IMR-90 (cell line): ENCODE measurements at regions not wholly inside any gene's neighbourhood (a gene's known extent, or its start where the extent isn't known, plus 50 kb on each side); places are given as distances from the start of the nearest gene placed in this dataset.

Experiments
- ATAC-seq: fragments of 200-7000 bp; cut with Tn5 transposase; 2 replicates; pipeline ENCODE4 v1.9.1; 2020; ENCODE audit warnings: low read depth, mild to moderate bottlenecking, moderate library complexity
- BruUV-seq: library from RNA; stranded (reverse); fragments of 400-500 nt; replicated peaks from 2 replicates; lab custom pipeline; 2021; lab: Mats Ljungman, UMichigan
- CTCF ChIA-PET: fragments of 300-600 bp; formaldehyde crosslinking; extraction: SDS; loops from one replicate; lab custom pipeline; 2021; ENCODE audit warnings: antibody characterized with exemption; lab: Yijun Ruan, JAX
- POLR2A ChIA-PET: fragments of 300-600 bp; sonication (Branson Sonifier 250); formaldehyde crosslinking; loops from one replicate; lab custom pipeline; 2022; ENCODE audit warnings: antibody characterized with exemption; ENCODE audit not compliant: unreplicated experiment; lab: Charles Lee
- DNase-seq: peaks from one replicate; pipeline ENCODE4 v3.0.0; 2013
- H2AFZ ChIP-seq: replicated peaks from 2 replicates; pipeline ENCODE3; 2013; ENCODE audit warnings: low read length, mild to moderate bottlenecking; ENCODE audit not compliant: poor library complexity
- H2AK5ac ChIP-seq: 2 replicates; pipeline ENCODE4 v1.6.1; 2013; ENCODE audit warnings: low read depth, low read length, inconsistent platforms
- H2AK9ac ChIP-seq: replicated peaks from 2 replicates; pipeline ENCODE3; 2013; ENCODE audit warnings: mild to moderate bottlenecking, low read depth, low read length, moderate library complexity; ENCODE audit not compliant: poor library complexity
- H2BK120ac ChIP-seq: 2 replicates; pipeline ENCODE4 v1.6.1; 2013; ENCODE audit warnings: low read depth, low read length, inconsistent platforms
- H2BK15ac ChIP-seq: 3 replicates; pipeline ENCODE4 v1.6.1; 2013; ENCODE audit warnings: low read depth, low read length, inconsistent platforms
- H2BK20ac ChIP-seq: 2 replicates; pipeline ENCODE4 v1.6.1; 2013; ENCODE audit warnings: low read depth, mild to moderate bottlenecking, inconsistent platforms, low read length, moderate library complexity
- H2BK5ac ChIP-seq: 2 replicates; pipeline ENCODE4 v1.6.1; 2013; ENCODE audit warnings: mild to moderate bottlenecking, low read depth, low read length, inconsistent platforms; ENCODE audit not compliant: poor library complexity, severe bottlenecking
- H3K14ac ChIP-seq: replicated peaks from 2 replicates; pipeline ENCODE4 v1.6.1; 2013; ENCODE audit warnings: low read depth, low read length, inconsistent platforms
- H3K18ac ChIP-seq: 2 replicates; pipeline ENCODE4 v1.6.1; 2013; ENCODE audit warnings: low read depth, low read length, control low read depth
- H3K23ac ChIP-seq: 2 replicates; pipeline ENCODE4 v1.6.1; 2013; ENCODE audit warnings: low read depth, low read length, inconsistent platforms
- H3K27ac ChIP-seq: 2 replicates; pipeline ENCODE4 v1.5.1; 2013; ENCODE audit warnings: mild to moderate bottlenecking, control low read depth, low read length; ENCODE audit not compliant: insufficient read depth
- H3K27me3 ChIP-seq: 2 replicates; pipeline ENCODE4 v1.6.1; 2013; ENCODE audit warnings: low read length; ENCODE audit not compliant: control insufficient read depth, insufficient read depth
- H3K36me3 ChIP-seq: 2 replicates; pipeline ENCODE4 v1.6.1; 2013; ENCODE audit warnings: low read length, mixed read lengths; ENCODE audit not compliant: control insufficient read depth, insufficient read depth
- H3K4ac ChIP-seq: 2 replicates; pipeline ENCODE4 v1.6.1; 2013; ENCODE audit warnings: low read depth, low read length, inconsistent platforms
- H3K4me1 ChIP-seq: 2 replicates; pipeline ENCODE4 v1.6.1; 2013; ENCODE audit warnings: low read length, mixed read lengths; ENCODE audit not compliant: control insufficient read depth, insufficient read depth
- H3K4me2 ChIP-seq: 2 replicates; pipeline ENCODE4 v1.6.1; 2013; ENCODE audit warnings: low read depth, mild to moderate bottlenecking, control low read depth, low read length, moderate library complexity
- H3K4me3 ChIP-seq: 2 replicates; pipeline ENCODE4 v1.5.1; 2013; ENCODE audit warnings: low read depth, mild to moderate bottlenecking, control low read depth, low read length, moderate library complexity; ENCODE audit not compliant: insufficient read depth
- H3K56ac ChIP-seq: 2 replicates; pipeline ENCODE4 v1.6.1; 2013; ENCODE audit warnings: low read length, inconsistent platforms; ENCODE audit not compliant: insufficient read depth; ENCODE audit errors: extremely low read depth
- H3K79me1 ChIP-seq, 2 experiments: 2 replicates each; pipeline ENCODE4 v1.6.1; 2013; ENCODE audit warnings: low read length in 2 of 2, inconsistent platforms in 1 of 2, low read depth in 1 of 2
- H3K9ac ChIP-seq: 2 replicates; pipeline ENCODE4 v1.6.1; 2013; ENCODE audit warnings: low read depth, low read length, control low read depth
- H3K9me1 ChIP-seq: 2 replicates; pipeline ENCODE4 v1.6.1; 2013; ENCODE audit warnings: low read length, inconsistent platforms; ENCODE audit not compliant: insufficient read depth
- H3K9me3 ChIP-seq: 2 replicates; pipeline ENCODE4 v1.6.1; 2013; ENCODE audit warnings: low read length; ENCODE audit not compliant: control insufficient read depth, insufficient read depth
- H4K20me1 ChIP-seq: 2 replicates; pipeline ENCODE4 v1.6.1; 2013; ENCODE audit warnings: low read length, inconsistent platforms; ENCODE audit not compliant: insufficient read depth
- H4K5ac ChIP-seq: 2 replicates; pipeline ENCODE4 v1.6.1; 2013; ENCODE audit warnings: mild to moderate bottlenecking, low read depth, low read length, control low read depth
- H4K8ac ChIP-seq, 2 experiments: 2 replicates each; pipeline ENCODE4 v1.6.1; 2013; ENCODE audit warnings: low read depth in 2 of 2, low read length in 2 of 2, control low read depth in 1 of 2, inconsistent platforms in 1 of 2
- H4K91ac ChIP-seq: 2 replicates; pipeline ENCODE4 v1.6.1; 2013; ENCODE audit warnings: low read depth, low read length, inconsistent platforms; ENCODE audit not compliant: insufficient read depth
- BHLHE40 ChIP-seq: fragments of 150-350 bp; IDR thresholded peaks from 2 replicates; pipeline ENCODE4 v1.6.1; 2016; ENCODE audit warnings: mild to moderate bottlenecking, low read depth, low read length
- CEBPB ChIP-seq: IDR thresholded peaks from 2 replicates; pipeline ENCODE4 v1.6.1; 2012; ENCODE audit warnings: low read depth, low read length, improper control_type of control experiment
- CHD1 ChIP-seq: IDR thresholded peaks from 2 replicates; pipeline ENCODE4 v1.6.1; 2012; ENCODE audit warnings: low read depth, low read length, improper control_type of control experiment
- FOS ChIP-seq: fragments of 150-350 bp; IDR thresholded peaks from 2 replicates; pipeline ENCODE4 v1.6.1; 2016; ENCODE audit warnings: low read depth, low read length
- MAFK ChIP-seq: IDR thresholded peaks from 2 replicates; pipeline ENCODE4 v1.6.1; 2012; ENCODE audit warnings: low read depth, low read length, improper control_type of control experiment
- MAZ ChIP-seq: IDR thresholded peaks from 2 replicates; pipeline ENCODE4 v1.6.1; 2012; ENCODE audit warnings: low read depth, mild to moderate bottlenecking, low read length, improper control_type of control experiment, moderate library complexity, borderline replicate concordance
- MXI1 ChIP-seq: IDR thresholded peaks from 2 replicates; pipeline ENCODE4 v1.6.1; 2012; ENCODE audit warnings: low read depth, mild to moderate bottlenecking, low read length, moderate library complexity, borderline replicate concordance
- NFE2L2 ChIP-seq: fragments of 150-350 bp; IDR thresholded peaks from 2 replicates; pipeline ENCODE4 v1.6.1; 2016; ENCODE audit warnings: low read depth, mild to moderate bottlenecking, low read length
- POLR2A ChIP-seq: IDR thresholded peaks from 2 replicates; pipeline ENCODE4 v1.6.1; 2012; ENCODE audit warnings: mild to moderate bottlenecking, low read depth, low read length
- RAD21 ChIP-seq: IDR thresholded peaks from 2 replicates; pipeline ENCODE4 v1.6.1; 2012; ENCODE audit warnings: low read length, improper control_type of control experiment
- RCOR1 ChIP-seq: IDR thresholded peaks from 2 replicates; pipeline ENCODE4 v1.6.1; 2012; ENCODE audit warnings: mild to moderate bottlenecking, low read length, improper control_type of control experiment; ENCODE audit not compliant: insufficient replicate concordance
- RFX5 ChIP-seq: IDR thresholded peaks from 2 replicates; pipeline ENCODE4 v1.8.0; 2012; ENCODE audit warnings: low read depth, mild to moderate bottlenecking, low read length, moderate library complexity
- SMC3 ChIP-seq: fragments of 150-350 bp; IDR thresholded peaks from 2 replicates; pipeline ENCODE4 v1.6.1; 2016; ENCODE audit warnings: low read depth, mild to moderate bottlenecking, antibody characterized with exemption, low read length, moderate library complexity
- WGBS, 2 experiments: methylation state at CpG; one replicate each; pipeline versions ENCODE4 v1.1.5 to v1.1.7; 2013; ENCODE audit warnings: missing lambda C conversion rate in 2 of 2; ENCODE audit not compliant: insufficient read length in 1 of 2; ENCODE audit errors: extremely low coverage in 2 of 2; 5-methylcytosine and 5-hydroxymethylcytosine counted together
- dilution Hi-C: fragments of 300-500 bp; cut with HindIII; formaldehyde crosslinking; loops from one replicate; pipeline ENCODE4 v1.14.3; 2018; ENCODE audit warnings: low sequenced_read_pairs; ENCODE audit not compliant: unreplicated experiment
- in situ Hi-C: fragments of 300-500 bp; cut with MboI; formaldehyde crosslinking; loops from 3 replicates; pipeline ENCODE4 v1.14.3; 2019; ENCODE audit warnings: low sequenced_read_pairs, inconsistent platforms, mixed read lengths
- intact Hi-C: fragments of 100-400 bp; cut with micrococcal nuclease; formaldehyde crosslinking; loops from 2 replicates; pipeline ENCODE4 v1.10.0; 2022
- TF ChIP-seq, protein P1 (sequence below): fragments of 150-350 bp; IDR thresholded peaks from 2 replicates; pipeline ENCODE4 v1.6.1; 2017; ENCODE audit warnings: mild to moderate bottlenecking, antibody characterized with exemption, low read length, low read depth
- TF ChIP-seq, protein P2 (sequence below): conservative IDR thresholded peaks from 2 replicates; pipeline ENCODE4 v1.5.1; 2012; ENCODE audit warnings: mild to moderate bottlenecking, low read depth, low read length, improper control_type of control experiment
- TF ChIP-seq, protein P3 (sequence below): fragments of 150-350 bp; IDR thresholded peaks from 2 replicates; pipeline ENCODE4 v1.6.1; 2016; ENCODE audit warnings: low read depth, mild to moderate bottlenecking, low read length, moderate library complexity, borderline replicate concordance

DNA sequence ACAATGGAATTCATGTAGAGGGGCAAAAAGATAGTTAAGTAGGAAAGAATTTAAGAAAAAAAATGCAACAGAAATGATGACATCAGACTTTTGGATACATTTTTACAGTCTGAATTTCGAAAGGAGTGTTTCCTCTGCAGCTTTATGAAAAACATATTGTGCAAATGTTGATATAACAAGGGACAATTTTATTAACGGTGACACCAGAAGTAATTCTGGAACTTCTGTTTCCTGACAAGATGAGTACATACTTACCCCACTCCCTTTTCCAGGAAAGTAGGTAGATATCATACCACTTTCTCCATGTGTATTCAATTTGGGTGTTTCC lies 369.6 kb downstream of the FBXO15 start:
- Histone ChIP-seq H3K9me3 (no peaks in the 10 kb centered on the region), H3K23ac (no peak overlapping the region), H2BK15ac (no peak overlapping the region), H4K5ac (no peak overlapping the region), H4K20me1 (no peaks in the 10 kb centered on the region), H3K27me3 (no peaks in the 10 kb centered on the region), H2AFZ (no peak overlapping the region), H3K27ac (no peak overlapping the region), H2BK5ac (no peak overlapping the region), H4K8ac (no peak overlapping the region), H3K9me1 (no peaks in the 10 kb centered on the region), H2AK5ac (no peak overlapping the region), H4K91ac (no peak overlapping the region), H2BK20ac (no peak overlapping the region), H3K4ac (no peak overlapping the region), H3K4me3 (no peak overlapping the region), H2AK9ac (no peak overlapping the region), H2BK120ac (no peak overlapping the region), H3K14ac (no peak overlapping the region), H3K4me2 (no peak overlapping the region), H3K18ac (peak overlapping the region; percentile 56; the same call in 1 of the 2 replicates), H3K4me1 (peaks cover 2% of the 10 kb centered on the region; the same call in 1 of the 2 replicates), H3K56ac (no peak overlapping the region), H3K79me1 (no peaks in the 10 kb centered on the region), H3K9ac (no peak overlapping the region), H3K36me3 (no peaks in the 10 kb centered on the region)
- BruUV-seq: no TSS peak
- WGBS, 2 experiments: no CpG with 5 or more reads among the region's 2 CpGs
- intact Hi-C loops (no loop called here), in situ Hi-C loops (no loop called here), dilution Hi-C loops (no loop called here)
- TF ChIP-seq MAFK (no peak), MXI1 (no peak), NFE2L2 (no peak), FOS (no peak), RCOR1 (no peak), MAZ (no peak), SMC3 (no peak), CHD1 (no peak), POLR2A (no peak), RFX5 (no peak), RAD21 (no peak), CEBPB (no peak), BHLHE40 (no peak)
- TF ChIP-seq, protein P1, sequence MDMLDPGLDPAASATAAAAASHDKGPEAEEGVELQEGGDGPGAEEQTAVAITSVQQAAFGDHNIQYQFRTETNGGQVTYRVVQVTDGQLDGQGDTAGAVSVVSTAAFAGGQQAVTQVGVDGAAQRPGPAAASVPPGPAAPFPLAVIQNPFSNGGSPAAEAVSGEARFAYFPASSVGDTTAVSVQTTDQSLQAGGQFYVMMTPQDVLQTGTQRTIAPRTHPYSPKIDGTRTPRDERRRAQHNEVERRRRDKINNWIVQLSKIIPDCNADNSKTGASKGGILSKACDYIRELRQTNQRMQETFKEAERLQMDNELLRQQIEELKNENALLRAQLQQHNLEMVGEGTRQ: no peak
- TF ChIP-seq, protein P2, sequence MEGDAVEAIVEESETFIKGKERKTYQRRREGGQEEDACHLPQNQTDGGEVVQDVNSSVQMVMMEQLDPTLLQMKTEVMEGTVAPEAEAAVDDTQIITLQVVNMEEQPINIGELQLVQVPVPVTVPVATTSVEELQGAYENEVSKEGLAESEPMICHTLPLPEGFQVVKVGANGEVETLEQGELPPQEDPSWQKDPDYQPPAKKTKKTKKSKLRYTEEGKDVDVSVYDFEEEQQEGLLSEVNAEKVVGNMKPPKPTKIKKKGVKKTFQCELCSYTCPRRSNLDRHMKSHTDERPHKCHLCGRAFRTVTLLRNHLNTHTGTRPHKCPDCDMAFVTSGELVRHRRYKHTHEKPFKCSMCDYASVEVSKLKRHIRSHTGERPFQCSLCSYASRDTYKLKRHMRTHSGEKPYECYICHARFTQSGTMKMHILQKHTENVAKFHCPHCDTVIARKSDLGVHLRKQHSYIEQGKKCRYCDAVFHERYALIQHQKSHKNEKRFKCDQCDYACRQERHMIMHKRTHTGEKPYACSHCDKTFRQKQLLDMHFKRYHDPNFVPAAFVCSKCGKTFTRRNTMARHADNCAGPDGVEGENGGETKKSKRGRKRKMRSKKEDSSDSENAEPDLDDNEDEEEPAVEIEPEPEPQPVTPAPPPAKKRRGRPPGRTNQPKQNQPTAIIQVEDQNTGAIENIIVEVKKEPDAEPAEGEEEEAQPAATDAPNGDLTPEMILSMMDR: no peak
- TF ChIP-seq, protein P3, sequence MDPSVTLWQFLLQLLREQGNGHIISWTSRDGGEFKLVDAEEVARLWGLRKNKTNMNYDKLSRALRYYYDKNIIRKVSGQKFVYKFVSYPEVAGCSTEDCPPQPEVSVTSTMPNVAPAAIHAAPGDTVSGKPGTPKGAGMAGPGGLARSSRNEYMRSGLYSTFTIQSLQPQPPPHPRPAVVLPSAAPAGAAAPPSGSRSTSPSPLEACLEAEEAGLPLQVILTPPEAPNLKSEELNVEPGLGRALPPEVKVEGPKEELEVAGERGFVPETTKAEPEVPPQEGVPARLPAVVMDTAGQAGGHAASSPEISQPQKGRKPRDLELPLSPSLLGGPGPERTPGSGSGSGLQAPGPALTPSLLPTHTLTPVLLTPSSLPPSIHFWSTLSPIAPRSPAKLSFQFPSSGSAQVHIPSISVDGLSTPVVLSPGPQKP: no peak
- ATAC-seq: no peak
- CTCF ChIA-PET: no interaction called here
- no peak for DNase-seq
- POLR2A ChIA-PET: no interaction called here
